CD4-positive, alpha-beta T cell treated with Interferon alpha-2 for 1 hour (primary cell): ENCODE measurements at regions not wholly inside any gene's neighbourhood (a gene's known extent, or its start where the extent isn't known, plus 50 kb on each side); places are given as distances from the start of the nearest gene placed in this dataset.

ENCODE experiments used
- DNase-seq, 2 donors: peaks; one replicate each; pipeline ENCODE4 v3.0.0-alpha.2; 2020 to 2022

GRCh38 chr12:46131732-46132469 is 136.9 kb downstream of the SLC38A1 start:
- no peak for DNase-seq

GRCh38 chr12:46127656-46128055 is 137.3 kb upstream of the SCAF11 start:
- DNase-seq, result no peak

DNA sequence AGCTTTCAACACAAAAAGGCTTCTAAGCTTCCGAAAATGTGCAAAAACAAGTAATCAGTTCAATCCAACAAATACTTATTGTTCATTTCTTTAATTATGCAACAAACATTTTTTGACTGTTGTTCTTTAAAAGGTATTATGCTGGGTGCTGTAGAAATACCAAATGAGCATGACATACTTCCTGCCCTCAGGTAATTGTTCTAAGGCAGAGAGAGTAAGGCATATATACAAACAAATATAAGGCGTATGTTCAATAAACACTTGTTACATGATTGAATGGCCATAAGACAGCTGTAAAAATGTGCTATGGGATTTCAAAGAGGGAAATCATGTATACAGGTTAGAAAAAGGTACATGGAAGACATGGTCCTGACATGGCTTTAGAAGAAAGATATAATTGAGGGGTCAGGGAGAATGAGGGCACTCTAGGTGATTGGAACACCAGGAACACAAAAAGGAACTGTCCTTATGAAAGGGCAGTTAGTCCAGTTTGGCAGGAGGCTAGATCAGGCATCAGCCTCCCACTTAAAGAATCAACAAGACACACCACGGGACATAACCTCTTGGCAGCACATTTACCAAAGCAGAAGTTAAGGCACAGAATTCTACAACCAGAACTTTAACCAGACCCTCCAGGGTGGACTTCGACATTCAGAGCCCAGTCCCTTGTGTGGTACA is 135.8 kb upstream of the SCAF11 start:
- no peak for DNase-seq

DNA sequence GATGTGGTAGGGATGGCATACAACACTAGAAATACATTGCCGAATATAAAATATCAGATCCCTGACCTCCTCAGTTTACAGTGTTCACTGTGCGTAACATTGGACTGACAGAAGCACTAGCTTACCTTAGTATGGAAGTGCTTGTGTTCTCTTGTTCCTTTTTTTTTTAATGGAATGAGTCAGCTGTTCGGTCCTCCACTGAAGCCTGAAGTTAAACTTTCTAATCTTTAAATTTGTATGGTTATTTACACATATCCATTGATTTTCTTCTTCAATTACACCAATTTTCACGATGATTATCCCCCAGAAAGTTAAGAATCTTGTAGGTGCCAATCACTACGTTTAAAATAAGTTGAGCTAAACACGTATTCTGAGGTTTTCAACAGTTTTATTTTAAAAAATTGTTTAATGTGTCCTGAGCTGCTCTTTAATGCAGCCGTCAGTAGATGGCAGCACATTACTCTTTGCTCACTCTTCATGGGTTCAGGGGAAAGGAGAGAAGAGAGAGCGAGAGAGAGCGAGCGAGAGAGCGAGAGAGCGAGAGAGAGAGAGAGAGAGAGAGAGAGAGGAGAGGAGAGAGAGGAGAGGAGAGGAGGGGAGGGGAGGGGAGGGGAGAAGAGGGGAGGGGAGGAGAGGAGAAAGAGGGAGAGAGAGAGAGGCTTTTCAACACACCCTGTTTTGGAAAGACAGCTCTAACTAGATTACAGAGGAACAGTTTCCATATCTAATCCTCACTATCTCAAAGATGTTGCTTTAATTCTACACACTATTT is 134.7 kb upstream of the SCAF11 start:
- DNase-seq, result peak; percentile 60 to 80

- DNase-seq, result no peak
Observed at GRCh38 chr12:46124132-46124847, 133.9 kb upstream of the SCAF11 start.

DNA sequence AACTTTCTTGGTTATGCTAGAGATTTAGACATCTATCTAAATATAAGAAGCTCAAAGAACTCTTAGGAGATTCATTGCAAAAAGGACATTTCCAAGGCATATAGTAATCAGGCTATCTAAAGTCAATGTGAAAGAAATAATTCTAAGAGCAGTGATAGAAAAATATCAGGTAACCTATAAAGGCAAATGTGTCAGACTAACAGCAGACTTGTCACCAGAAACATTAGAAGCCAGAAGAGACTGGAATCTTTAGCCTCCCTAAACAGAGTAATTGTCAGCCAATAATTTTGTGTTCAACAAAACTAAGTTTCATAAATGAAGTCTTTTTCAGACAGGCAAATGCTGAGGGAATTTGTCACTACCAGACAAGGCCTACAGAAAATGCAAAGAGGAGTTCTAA is 122.0 kb upstream of the SCAF11 start:
- no peak for DNase-seq

- no peak for DNase-seq
Observed at GRCh38 chr12:46111715-46112114, 121.3 kb upstream of the SCAF11 start.

GRCh38 chr12:46110928-46111699 is 120.7 kb upstream of the SCAF11 start:
- DNase-seq, result no peak

GRCh38 chr12:46110223-46110611 is 119.8 kb upstream of the SCAF11 start:
- no peak for DNase-seq

GRCh38 chr12:46109343-46110222 is 119.2 kb upstream of the SCAF11 start:
- no peak for DNase-seq

GRCh38 chr12:46108721-46109120 is 118.3 kb upstream of the SCAF11 start:
- DNase-seq, result no peak

DNA sequence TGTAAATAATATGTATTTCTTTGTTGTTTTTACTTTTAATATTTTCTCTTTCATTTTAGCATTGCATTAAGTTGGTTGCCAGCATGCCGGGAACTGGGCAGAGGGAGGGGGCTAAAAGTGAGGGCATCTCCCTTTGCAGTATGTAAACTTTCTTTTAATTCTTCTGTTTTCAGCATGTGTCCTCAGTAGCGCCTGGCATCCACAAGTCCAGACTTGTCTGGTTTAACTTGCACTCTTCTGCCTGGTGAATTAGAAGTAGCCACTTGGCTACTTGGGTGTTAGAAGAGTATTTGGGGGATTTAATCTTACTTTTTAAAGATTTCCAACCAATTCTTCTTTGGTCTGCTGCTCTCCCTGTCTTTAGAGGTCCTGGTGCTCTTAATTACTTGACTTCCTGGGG is 117.2 kb upstream of the SCAF11 start:
- DNase-seq, result no peak

DNA sequence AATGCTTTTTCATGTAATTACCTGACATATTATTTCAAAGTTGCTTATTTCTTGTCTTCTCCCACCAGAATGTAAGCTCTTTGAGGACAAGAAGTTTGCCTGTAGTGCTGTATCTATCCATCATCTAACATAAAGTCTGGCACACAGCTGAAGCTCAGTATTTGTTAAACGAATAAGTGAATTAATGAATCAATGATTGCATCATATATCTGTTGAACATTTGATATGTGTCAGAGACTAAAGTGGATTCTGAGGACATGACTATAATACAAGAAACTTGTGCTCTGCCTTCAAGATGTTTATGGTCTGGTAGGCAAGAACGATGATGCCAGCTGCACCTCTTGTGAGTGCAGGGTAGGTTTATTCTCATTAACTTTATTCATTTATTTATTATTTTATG is 115.4 kb upstream of the SCAF11 start:
- no peak for DNase-seq

- no peak for DNase-seq
Observed at GRCh38 chr12:46103559-46104383, 113.4 kb upstream of the SCAF11 start.

GRCh38 chr12:46101485-46101869 is 111.1 kb upstream of the SCAF11 start:
- no peak for DNase-seq

DNA sequence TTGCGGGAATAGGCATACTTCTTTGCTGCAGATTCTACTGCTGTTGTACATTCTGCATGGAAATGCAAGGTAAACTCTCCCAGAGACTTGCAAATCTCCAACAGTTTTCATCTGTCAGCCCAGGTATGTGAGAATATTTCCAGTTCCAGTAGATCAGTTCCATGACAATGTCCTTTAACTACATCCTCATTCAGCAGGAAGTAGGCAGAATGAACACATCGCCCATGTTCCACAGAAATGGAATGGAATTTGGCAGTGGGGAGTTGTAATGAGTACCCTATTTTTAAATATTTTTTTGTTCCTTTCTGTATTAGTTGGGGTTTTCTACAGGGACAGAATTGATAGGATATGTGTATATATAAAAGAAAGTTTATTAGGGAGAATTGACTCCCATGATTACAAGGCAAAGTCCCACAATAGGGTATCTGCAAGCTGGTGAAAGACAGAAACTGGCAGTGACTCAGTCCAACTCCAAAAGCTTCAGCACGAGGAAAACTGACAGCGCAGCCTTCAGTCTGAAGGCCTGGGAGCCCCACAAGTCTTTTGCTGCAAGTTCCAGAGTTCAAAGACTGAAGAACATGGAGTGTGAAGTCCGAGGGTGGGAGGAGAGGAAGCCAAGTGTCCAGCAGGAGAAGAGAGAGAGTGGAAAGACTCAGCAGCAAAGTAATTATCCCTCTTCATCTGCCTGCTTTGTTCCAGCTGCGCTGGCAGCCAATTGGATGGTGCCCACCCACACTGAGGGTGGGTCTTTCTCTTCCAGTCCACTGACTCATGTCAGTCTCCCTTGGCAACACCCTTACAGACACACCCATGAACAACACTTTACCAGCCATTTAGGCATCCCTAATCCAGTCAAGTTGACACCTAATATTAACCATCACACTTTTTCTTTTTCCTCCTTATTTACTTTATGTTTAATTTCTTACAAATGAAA is 110.4 kb upstream of the SCAF11 start:
- no peak for DNase-seq

- no peak for DNase-seq
Observed at GRCh38 chr12:46089414-46090162, 99.2 kb upstream of the SCAF11 start.

- no peak for DNase-seq
Observed at GRCh38 chr12:46087916-46088439, 97.6 kb upstream of the SCAF11 start.
